Muscle layer of colon (tissue), 2 donors: ENCODE measurements at regions not wholly inside any gene's neighbourhood (a gene's known extent, or its start where the extent isn't known, plus 50 kb on each side); places are given as distances from the start of the nearest gene placed in this dataset.

Experiments used
- H3K27ac ChIP-seq: one replicate; pipeline ENCODE4 v1.7.0; 2013; ENCODE audit warnings: low read depth, mild to moderate bottlenecking, low read length, moderate library complexity
- H3K27me3 ChIP-seq, 2 donors: one replicate each; pipeline ENCODE4 v1.7.0; 2013; ENCODE audit warnings: low read length in 2 of 2, mild to moderate bottlenecking in 2 of 2; ENCODE audit not compliant: insufficient read depth in 2 of 2, control insufficient read depth in 1 of 2
- H3K36me3 ChIP-seq: one replicate; pipeline ENCODE4 v1.7.0; 2013; ENCODE audit warnings: mild to moderate bottlenecking, low read length; ENCODE audit not compliant: insufficient read depth
- H3K4me1 ChIP-seq: one replicate; pipeline ENCODE4 v1.7.0; 2013; ENCODE audit warnings: mild to moderate bottlenecking, low read length; ENCODE audit not compliant: insufficient read depth
- H3K4me3 ChIP-seq, 2 donors: one replicate each; pipeline ENCODE4 v1.7.0; 2013; ENCODE audit warnings: low read length in 2 of 2, low read depth in 1 of 2, mild to moderate bottlenecking in 1 of 2, moderate library complexity in 1 of 2
- H3K9ac ChIP-seq: one replicate; pipeline ENCODE4 v1.7.0; 2013; ENCODE audit warnings: low read length
- H3K9me3 ChIP-seq: one replicate; pipeline ENCODE4 v1.7.0; 2013; ENCODE audit warnings: mild to moderate bottlenecking, low read length
- donor health status: abdominal sarcoma.
- donor health status: Adenocarcinoma of cecum.

- no peak overlapping the region for H3K9ac ChIP-seq
- no peak overlapping the region for H3K4me3 ChIP-seq
- no peaks in the 10 kb centered on the region for H3K36me3 ChIP-seq
- H3K9me3 ChIP-seq, result no peaks in the 10 kb centered on the region
- no peaks in the 10 kb centered on the region for H3K4me1 ChIP-seq
- H3K27me3 ChIP-seq, result peaks cover 6 to 13% of the 10 kb centered on the region in 2 donors
- H3K27ac ChIP-seq, result no peak overlapping the region
These were observed 91.7 kb upstream of the PHACTR3 start for GRCh38 chr20:59512651-59513050.

- Histone ChIP-seq H3K36me3 (no peaks in the 10 kb centered on the region), H3K9me3 (no peaks in the 10 kb centered on the region), H3K4me3 (no peak overlapping the region), H3K27me3 (peaks cover 15 to 16% of the 10 kb centered on the region in 2 donors), H3K9ac (no peak overlapping the region), H3K4me1 (no peaks in the 10 kb centered on the region), H3K27ac (no peak overlapping the region)
These were observed 89.8 kb upstream of the PHACTR3 start for GRCh38 chr20:59514554-59514953.

GRCh38 chr20:59515013-59515905, 89.1 kb upstream of the PHACTR3 start:
- H3K9ac ChIP-seq, result no peak overlapping the region
- H3K4me3 ChIP-seq, result no peak overlapping the region
- no peaks in the 10 kb centered on the region for H3K36me3 ChIP-seq
- H3K4me1 ChIP-seq, result no peaks in the 10 kb centered on the region
- H3K9me3 ChIP-seq, result no peaks in the 10 kb centered on the region
- H3K27ac ChIP-seq, result no peak overlapping the region
- H3K27me3 ChIP-seq, result peaks cover 16 to 19% of the 10 kb centered on the region in 2 donors

- no peaks in the 10 kb centered on the region for H3K9me3 ChIP-seq
These were observed 88.5 kb upstream of the PHACTR3 start for GRCh38 chr20:59515906-59516209.

DNA sequence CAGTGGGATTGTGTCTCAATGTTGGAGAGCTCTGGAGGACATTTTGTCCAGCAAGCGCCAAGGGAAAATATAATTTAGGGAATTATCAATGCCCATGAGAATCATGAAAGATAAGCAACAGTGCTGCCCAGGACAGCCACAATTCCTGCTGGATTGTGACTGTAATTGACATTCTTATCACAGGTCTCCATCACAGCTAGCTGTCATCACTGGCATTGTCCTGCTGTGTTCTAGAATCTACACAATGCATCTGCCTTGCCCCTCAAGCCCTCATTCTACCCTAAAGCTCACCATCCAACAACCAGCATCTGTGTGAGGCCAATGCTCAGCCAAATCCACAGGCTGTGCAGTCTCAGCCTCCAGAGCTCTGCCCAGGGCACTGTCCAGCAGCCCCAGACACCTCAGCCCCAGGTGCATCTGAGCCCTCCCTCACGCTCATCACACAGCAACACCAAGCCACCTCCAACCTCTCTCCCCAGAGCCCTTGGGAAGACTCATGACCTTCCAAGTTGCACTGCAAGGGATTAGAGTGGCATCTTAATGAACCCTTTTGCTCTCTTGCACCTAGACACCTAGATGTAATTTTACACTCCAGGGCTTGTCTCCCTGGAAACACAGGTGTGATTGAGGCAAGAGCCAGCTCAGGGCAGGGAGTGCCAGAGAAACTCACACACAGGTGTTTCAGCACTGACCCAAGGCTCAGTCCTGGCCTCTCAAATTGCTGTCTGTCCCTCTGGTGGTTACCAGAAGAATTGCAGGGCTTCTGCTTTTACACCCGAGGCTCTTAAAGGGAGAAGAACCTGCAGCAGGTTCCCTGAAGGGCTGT, 85.2 kb upstream of the PHACTR3 start:
- H3K36me3 ChIP-seq, result no peaks in the 10 kb centered on the region
- H3K9me3 ChIP-seq, result no peaks in the 10 kb centered on the region
- H3K27me3 ChIP-seq, result peaks cover 16 to 19% of the 10 kb centered on the region in 2 donors
- no peak overlapping the region for H3K4me3 ChIP-seq
- no peaks in the 10 kb centered on the region for H3K4me1 ChIP-seq
- no peak overlapping the region for H3K27ac ChIP-seq
- H3K9ac ChIP-seq, result no peak overlapping the region

More at GRCh38 chr20:59515906-59516209, 88.5 kb upstream of the PHACTR3 start:
- Histone ChIP-seq H3K36me3 (no peaks in the 10 kb centered on the region), H3K9ac (no peak overlapping the region), H3K4me3 (no peak overlapping the region), H3K27ac (no peak overlapping the region), H3K27me3 (peaks cover 16 to 19% of the 10 kb centered on the region in 2 donors), H3K4me1 (no peaks in the 10 kb centered on the region)

DNA sequence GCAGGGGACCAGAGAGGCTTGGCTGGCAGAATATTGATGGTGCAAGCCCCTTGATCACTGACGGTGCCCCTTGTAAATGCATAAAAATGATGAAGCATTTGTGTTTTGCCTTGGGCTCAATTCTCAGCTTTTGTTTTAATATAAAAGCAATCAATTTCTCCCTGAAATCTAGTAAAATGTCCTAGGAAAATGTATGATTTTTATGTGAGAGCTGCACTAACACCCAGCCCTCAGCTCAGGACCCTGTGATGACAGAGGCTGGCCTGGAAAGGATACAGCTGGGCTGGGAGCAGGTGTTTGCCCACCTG, 84.7 kb upstream of the PHACTR3 start:
- Histone ChIP-seq H3K27ac (no peak overlapping the region), H3K9ac (no peak overlapping the region), H3K4me1 (no peaks in the 10 kb centered on the region), H3K27me3 (peaks cover 11 to 19% of the 10 kb centered on the region in 2 donors), H3K4me3 (no peak overlapping the region), H3K36me3 (no peaks in the 10 kb centered on the region), H3K9me3 (no peaks in the 10 kb centered on the region)

GRCh38 chr20:59520814-59521213, 83.5 kb upstream of the PHACTR3 start:
- no peaks in the 10 kb centered on the region for H3K9me3 ChIP-seq
- H3K4me1 ChIP-seq, result no peaks in the 10 kb centered on the region
- H3K9ac ChIP-seq, result no peak overlapping the region
- no peak overlapping the region for H3K4me3 ChIP-seq
- no peak overlapping the region for H3K27ac ChIP-seq
- H3K27me3 ChIP-seq, result peaks cover 3 to 14% of the 10 kb centered on the region in 2 donors
- H3K36me3 ChIP-seq, result no peaks in the 10 kb centered on the region

GRCh38 chr20:59525500-59526241, 78.7 kb upstream of the PHACTR3 start:
- Histone ChIP-seq H3K36me3 (no peaks in the 10 kb centered on the region), H3K27me3 (peaks cover 7 to 24% of the 10 kb centered on the region in 2 donors), H3K4me1 (no peaks in the 10 kb centered on the region)

DNA sequence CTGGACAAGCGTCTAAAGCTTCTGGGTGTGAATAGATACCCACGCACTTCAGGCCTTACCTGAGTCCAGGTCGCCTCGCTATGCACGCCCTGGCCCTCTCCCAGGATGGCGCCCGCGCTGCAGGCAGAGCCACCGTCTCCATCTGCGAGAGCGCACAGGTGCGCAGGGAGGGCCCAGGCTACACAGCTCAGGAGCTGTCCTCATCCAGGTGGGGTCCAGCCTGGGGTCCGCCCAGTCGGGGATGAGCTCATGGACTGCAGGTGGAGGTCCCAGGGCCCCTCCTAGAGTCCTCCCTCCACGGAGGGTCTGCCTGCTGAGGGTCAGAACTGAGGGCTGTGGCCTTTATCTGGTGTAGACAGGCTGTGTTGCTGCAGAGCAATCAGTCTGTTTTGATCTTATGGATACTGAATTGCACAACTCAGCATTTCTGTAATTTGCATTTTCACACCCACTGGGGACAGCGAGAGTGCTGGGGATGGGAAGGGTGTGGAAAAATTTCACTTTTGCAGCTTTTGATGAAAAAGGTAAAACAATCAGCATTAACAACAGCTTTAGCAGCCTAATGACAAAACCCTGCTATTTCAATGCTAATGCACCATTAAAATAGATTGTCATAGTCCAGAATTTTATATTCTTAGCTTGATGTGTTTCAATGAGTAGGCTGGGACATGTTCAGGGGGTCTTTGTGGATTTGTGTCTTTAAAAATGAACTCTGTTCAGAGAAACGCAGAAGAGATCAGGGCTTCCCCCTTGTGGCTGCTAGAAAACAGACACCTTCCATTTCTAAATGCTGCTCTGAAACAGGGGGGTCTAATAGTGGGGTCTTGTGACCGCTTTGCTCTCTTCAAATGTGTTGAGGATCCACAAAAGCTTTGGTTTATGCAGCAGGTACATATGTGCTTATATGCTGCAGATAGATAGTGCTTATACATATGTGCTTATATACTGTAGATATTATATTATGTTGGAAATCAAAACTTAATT, 77.8 kb upstream of the PHACTR3 start:
- no peaks in the 10 kb centered on the region for H3K4me1 ChIP-seq
- no peaks in the 10 kb centered on the region for H3K9me3 ChIP-seq
- peaks cover 7 to 24% of the 10 kb centered on the region in 2 donors for H3K27me3 ChIP-seq
- no peak overlapping the region for H3K27ac ChIP-seq
- H3K36me3 ChIP-seq, result no peaks in the 10 kb centered on the region
- no peak overlapping the region for H3K4me3 ChIP-seq
- no peak overlapping the region for H3K9ac ChIP-seq

More at GRCh38 chr20:59525500-59526241, 78.7 kb upstream of the PHACTR3 start:
- H3K4me3 ChIP-seq, result no peak overlapping the region
- no peaks in the 10 kb centered on the region for H3K9me3 ChIP-seq
- H3K27ac ChIP-seq, result no peak overlapping the region
- no peak overlapping the region for H3K9ac ChIP-seq

DNA sequence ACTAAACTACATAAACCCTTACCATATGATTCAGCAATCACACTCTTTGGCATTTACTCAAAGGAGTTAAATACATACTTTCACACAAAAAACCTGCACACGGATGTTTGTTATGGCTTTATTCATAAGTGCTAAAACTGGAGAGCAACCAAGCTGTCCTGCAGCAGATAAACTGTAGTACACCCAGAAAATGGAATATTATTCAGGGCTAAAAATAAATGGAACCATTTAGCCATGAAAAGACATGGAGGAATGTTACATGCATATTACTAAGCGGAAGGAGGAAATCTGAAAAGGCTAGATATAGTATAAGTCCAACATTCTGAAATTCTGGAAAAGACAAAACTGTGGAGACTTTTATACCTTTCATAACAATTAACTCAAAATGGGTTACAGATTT, 73.6 kb upstream of the PHACTR3 start:
- Histone ChIP-seq H3K27ac (no peak overlapping the region), H3K9ac (no peak overlapping the region), H3K27me3 (peaks cover 7 to 24% of the 10 kb centered on the region in 2 donors)

More for the DNA sequence above, 73.6 kb upstream of the PHACTR3 start:
- Histone ChIP-seq H3K4me3 (no peak overlapping the region), H3K9me3 (no peaks in the 10 kb centered on the region), H3K4me1 (no peaks in the 10 kb centered on the region), H3K36me3 (no peaks in the 10 kb centered on the region)
